Motor neuron (in vitro differentiated cells): ENCODE measurements at regions not wholly inside any gene's neighbourhood (a gene's known extent, or its start where the extent isn't known, plus 50 kb on each side); places are given as distances from the start of the nearest gene placed in this dataset.

Source experiments
- ATAC-seq, 8 experiments: fragments of 200-7000 bp; cut with Tn5 transposase; replicated peaks in 6 of 8; 2 replicates each; pipeline ENCODE4 v1.8.0; 2021; ENCODE audit warnings: mild to moderate bottlenecking in 8 of 8, moderate library complexity in 8 of 8
- H3K27ac ChIP-seq, 2 donors: fragments of 250-450 bp; sonication (Bioruptor Pico); 2 replicates each; pipeline ENCODE4 v1.9.0; 2021; ENCODE audit warnings: antibody characterized with exemption in 2 of 2, mild to moderate bottlenecking in 2 of 2, moderate library complexity in 1 of 2
- H3K4me1 ChIP-seq, 2 donors: fragments of 250-450 bp; sonication (Bioruptor Pico); replicated peaks in 1 of 2; 2 replicates each; pipeline ENCODE4 v1.6.1; 2021; ENCODE audit warnings: antibody characterized with exemption in 2 of 2, mild to moderate bottlenecking in 2 of 2, moderate library complexity in 1 of 2
- H3K4me3 ChIP-seq, 5 donors: fragments of 250-450 bp; sonication (Bioruptor Pico); 2 replicates each; pipeline ENCODE4 v1.9.0; 2021; ENCODE audit warnings: antibody characterized with exemption in 5 of 5, mild to moderate bottlenecking in 5 of 5, moderate library complexity in 4 of 5
- WGBS, 10 experiments: fragments of 450-650 bp; shearing (Covaris generic); methylation state at CpG; one replicate each; pipeline ENCODE4 v1.0.0; 2022; 5-methylcytosine and 5-hydroxymethylcytosine counted together
- in situ Hi-C, 9 experiments: fragments of 400-800 bp; cut with MboI; loops; one replicate each; pipeline ENCODE4 v1.15.0; 2021; ENCODE audit warnings: low sequenced_read_pairs in 9 of 9, low pct_unique_long_range_greater_than_20kb in 2 of 9; ENCODE audit not compliant: unreplicated experiment in 9 of 9

DNA sequence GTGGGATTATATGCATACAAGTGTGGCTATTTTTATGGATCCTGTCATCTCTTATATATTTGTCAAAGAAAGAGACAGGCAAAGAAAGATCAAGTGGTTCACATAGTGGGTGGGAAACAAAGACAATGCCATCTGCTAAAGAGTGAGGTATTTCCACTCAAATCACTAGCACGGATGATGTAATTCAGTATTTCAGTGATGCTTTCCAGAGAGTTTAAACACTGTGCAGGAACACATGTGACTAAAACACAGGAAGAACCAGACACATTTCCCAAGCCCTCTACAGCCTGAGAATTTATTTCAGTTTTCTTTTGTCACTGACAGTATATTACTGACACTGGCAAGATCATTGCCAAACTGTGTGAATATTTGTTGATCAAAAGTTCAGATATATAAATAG, 885.7 kb upstream of the CELF2 start:
- in situ Hi-C loops, result no loop called here
- no peak overlapping the region for H3K4me3 ChIP-seq
- WGBS, 10 experiments, result 0 to 83% (median 43%) methylated on average over 1 of the region's 1 CpG; no CpG with 5 or more reads in 5 of the 10 experiments
- H3K4me1 ChIP-seq, result peaks cover 11 to 26% of the 10 kb centered on the region in 2 donors
- H3K27ac ChIP-seq, result no peak overlapping the region
- ATAC-seq, result peak; percentile 41 to 95 (median 92)

DNA sequence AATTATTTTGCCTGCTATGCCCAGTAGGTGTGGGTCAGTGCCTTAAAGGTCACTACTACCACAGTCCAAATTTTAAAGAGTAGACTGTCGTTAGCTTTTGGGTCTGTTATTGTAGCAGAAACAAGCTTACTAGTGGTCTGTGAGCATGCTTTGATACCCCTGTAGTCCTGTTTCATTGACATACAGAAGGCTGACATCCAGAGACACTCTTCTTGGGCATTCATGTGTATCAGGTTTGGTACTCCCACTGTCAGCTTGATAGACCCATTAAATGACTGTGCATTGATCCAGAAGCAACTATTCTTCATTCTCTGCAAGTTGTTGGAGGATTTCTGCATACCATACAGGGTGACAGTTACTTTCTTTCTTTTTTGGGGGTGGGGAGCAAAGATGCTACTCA, 884.4 kb upstream of the CELF2 start:
- no peak for ATAC-seq
- Histone ChIP-seq H3K4me3 (no peak overlapping the region), H3K27ac (no peak overlapping the region), H3K4me1 (peaks cover 11 to 26% of the 10 kb centered on the region in 2 donors)
- 17 to 67% (median 36%) methylated on average over 1 of the region's 1 CpG; no CpG with 5 or more reads in 6 of the 10 experiments for WGBS, 10 experiments
- in situ Hi-C loops, result no loop called here

GRCh38 chr10:10138685-10139084, 879.0 kb upstream of the CELF2 start:
- ATAC-seq, result no peak
- peaks cover 0 to 7% of the 10 kb centered on the region in 2 donors for H3K4me1 ChIP-seq
- no peak overlapping the region for H3K4me3 ChIP-seq
- WGBS, 10 experiments, result 14 to 100% (median 93%) methylated on average over 1 to 2 of the region's 2 CpGs; no CpG with 5 or more reads in 1 of the 10 experiments
- H3K27ac ChIP-seq, result no peak overlapping the region
- in situ Hi-C loops, result no loop called here

DNA sequence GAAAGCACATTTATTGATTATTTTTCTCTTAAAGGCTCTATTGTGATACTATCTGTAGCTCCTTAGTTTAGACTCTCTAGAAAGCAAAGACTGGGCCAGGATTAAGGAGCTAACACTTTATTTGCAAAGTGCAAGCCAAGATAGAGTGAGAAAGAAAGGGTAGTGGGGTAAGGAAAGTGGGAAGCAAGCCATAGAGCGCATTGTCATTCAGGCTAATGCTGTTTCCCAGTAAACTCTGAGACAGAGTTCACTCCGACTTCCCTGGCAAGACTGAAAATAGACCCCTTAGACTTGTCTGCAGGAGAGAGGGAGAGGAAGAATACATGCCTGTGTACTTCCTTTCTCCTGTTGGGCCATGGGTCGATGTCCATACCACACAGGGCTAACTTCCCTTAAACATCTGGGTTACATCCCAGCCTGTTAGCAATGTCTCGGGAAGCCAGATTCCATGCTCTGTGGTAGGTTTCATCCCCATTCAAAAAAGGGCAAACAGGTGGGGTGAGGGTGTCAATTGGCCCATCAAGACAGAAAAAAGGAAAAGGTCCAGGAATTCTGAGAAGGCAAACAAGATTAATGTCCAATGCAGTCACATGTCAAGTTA, 875.8 kb upstream of the CELF2 start:
- Histone ChIP-seq H3K27ac (no peak overlapping the region), H3K4me1 (peaks cover 0 to 3% of the 10 kb centered on the region in 2 donors), H3K4me3 (no peak overlapping the region)
- ATAC-seq, result no peak
- in situ Hi-C loops, result no loop called here
- WGBS, 10 experiments, result 33 to 100% (median 69%) methylated on average over 2 to 4 of the region's 4 CpGs; no CpG with 5 or more reads in 2 of the 10 experiments

- 14 to 90% (median 82%) methylated on average over 1 to 4 of the region's 4 CpGs; no CpG with 5 or more reads in 3 of the 10 experiments for WGBS, 10 experiments
- H3K4me1 ChIP-seq, result peaks cover 0 to 4% of the 10 kb centered on the region in 2 donors
- ATAC-seq, result peak in 3 of 8 experiments; percentile 39 to 63 (median 55)
- no peak overlapping the region for H3K27ac ChIP-seq
- in situ Hi-C loops, result no loop called here
- no peak overlapping the region for H3K4me3 ChIP-seq
Measured at GRCh38 chr10:10146604-10147003, 871.1 kb upstream of the CELF2 start.

DNA sequence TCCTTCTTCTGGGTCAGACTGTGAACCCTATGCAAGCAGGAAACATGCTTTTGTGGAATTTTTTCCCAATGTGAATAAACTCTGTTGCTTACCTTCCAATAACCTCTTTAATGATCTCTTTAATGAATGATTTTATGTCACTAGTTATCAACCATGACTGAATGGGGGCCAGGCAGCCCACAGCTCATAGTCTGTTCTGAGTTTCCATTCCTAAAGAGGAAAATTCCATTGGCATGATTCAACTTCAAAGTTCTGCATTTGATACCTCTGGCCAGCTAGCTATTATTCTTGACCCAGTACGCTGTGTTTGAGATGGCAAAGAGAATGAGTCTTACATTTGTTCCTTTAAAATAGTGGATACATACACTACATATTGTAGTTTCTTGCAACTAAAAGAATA, 867.8 kb upstream of the CELF2 start:
- Histone ChIP-seq H3K4me3 (no peak overlapping the region), H3K4me1 (peaks cover 0 to 4% of the 10 kb centered on the region in 2 donors), H3K27ac (no peak overlapping the region)
- in situ Hi-C loops, result no loop called here
- no peak for ATAC-seq
- WGBS, 10 experiments, result 0 to 100% (median 67%) methylated on average over 1 of the region's 1 CpG; no CpG with 5 or more reads in 3 of the 10 experiments

DNA sequence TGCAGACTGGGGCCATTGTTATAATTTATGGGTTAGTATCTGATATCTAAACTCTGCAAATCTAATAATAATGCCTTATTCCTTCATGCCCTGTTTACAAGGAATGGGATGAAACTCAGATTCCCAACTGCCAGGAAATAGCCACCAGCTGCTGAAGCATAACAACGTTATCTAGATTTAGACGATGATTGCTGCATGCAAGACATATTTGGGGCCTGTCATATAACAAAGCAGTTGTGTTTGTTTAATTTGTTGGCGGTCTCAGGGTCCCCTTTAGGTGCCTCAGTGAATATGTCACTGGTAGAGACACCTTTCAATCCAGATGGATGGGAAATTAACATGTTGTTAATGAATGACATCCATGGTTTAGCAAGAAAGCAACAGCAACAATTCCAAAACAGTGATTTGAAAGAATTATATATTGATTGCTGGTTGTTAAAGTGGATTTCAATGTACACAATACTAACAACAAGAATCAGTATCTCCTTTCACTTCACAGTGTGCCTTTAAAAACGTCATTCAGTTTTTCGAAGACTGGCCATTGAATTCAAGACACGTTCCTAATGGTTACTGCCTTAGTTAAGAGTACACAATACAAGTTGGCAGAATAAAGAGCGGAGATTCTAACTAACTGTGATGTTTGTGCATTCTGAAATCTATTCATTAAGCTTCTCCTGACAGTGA, 860.6 kb upstream of the CELF2 start:
- peak in 2 of 8 experiments; percentile 53 to 91 for ATAC-seq
- no peak overlapping the region for H3K4me3 ChIP-seq

DNA sequence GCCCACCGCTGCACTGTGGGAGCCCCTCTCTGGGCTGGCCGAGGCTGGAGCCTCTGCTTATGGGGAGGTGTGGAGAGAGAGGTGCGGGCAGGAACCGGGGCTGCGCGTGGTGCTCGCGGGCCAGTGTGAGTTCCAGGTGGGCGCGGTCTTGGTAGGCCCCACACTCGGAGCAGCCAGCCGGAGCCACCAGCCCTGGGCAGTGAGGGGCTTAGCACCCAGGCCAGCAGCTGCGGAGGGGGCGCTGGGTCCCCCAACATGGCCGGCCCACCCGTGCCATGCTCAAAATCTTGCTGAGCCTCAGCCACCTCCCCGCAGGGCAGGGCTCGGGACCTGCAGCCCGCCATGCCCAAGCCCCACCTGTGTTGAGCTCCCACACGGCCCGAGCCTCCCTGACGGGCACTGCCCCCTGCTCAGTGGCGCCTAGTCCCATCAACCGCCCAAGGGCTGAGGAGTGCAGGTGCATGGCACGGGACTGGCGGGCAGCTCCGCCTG, 856.8 kb upstream of the CELF2 start:
- H3K27ac ChIP-seq, result no peak overlapping the region
- no peak for ATAC-seq
- in situ Hi-C loops, result no loop called here
- H3K4me1 ChIP-seq, result peaks cover 0 to 9% of the 10 kb centered on the region in 2 donors
- no peak overlapping the region for H3K4me3 ChIP-seq
- WGBS, 10 experiments, result 100% methylated on average over 1 of the region's 27 CpGs; no CpG with 5 or more reads in 9 of the 10 experiments

More for the DNA sequence above, 860.6 kb upstream of the CELF2 start:
- WGBS, 10 experiments, result 9 to 70% (median 34%) methylated on average over 2 to 7 of the region's 7 CpGs
- Histone ChIP-seq H3K27ac (no peak overlapping the region), H3K4me1 (peaks cover 0 to 7% of the 10 kb centered on the region in 2 donors)
- in situ Hi-C loops, result no loop called here

DNA sequence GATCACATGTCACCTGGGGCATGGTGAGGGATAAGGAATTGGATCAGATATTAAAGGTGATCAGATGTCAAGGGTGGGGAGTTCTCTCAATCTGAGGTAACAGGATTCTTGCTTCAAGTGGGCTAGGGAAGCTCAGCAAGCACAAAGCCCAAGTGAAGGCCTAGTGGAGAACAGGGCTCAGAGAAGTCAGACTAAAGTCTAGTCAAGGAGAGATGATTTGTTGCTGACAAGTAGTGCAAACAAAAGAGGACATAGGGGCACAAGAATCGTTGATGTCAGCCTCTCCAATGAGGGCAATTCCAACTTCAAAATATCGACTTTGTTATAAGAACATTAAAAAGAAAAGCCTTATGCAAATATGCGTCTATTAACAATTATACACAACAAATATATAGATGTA, 852.8 kb upstream of the CELF2 start:
- 0 to 100% (median 20%) methylated on average over 1 to 3 of the region's 3 CpGs; no CpG with 5 or more reads in 2 of the 10 experiments for WGBS, 10 experiments
- in situ Hi-C loops, result no loop called here
- Histone ChIP-seq H3K4me1 (peaks cover 0 to 2% of the 10 kb centered on the region in 2 donors), H3K27ac (no peak overlapping the region), H3K4me3 (no peak overlapping the region)
- no peak for ATAC-seq

DNA sequence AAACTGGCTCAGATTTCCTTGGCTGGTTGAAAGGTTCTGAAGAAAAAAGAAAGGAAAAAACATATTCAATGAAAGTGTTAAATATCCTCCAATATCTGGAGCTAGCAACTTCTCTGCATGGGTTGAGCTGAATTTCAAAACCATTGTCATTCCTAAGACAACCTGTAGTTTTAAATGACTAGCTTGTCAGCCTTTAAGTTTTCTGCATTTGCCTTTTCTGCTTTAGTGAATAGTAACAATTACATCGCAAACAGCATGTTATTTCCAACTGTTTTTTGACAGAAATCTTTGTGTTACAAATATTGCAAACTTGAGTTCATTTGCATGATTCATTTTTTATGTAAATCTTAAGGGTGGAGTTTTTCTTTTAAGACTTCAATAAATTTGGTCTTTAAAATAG, 852.3 kb upstream of the CELF2 start:
- no peak for ATAC-seq
- Histone ChIP-seq H3K27ac (no peak overlapping the region), H3K4me1 (peaks cover 0 to 2% of the 10 kb centered on the region in 2 donors), H3K4me3 (no peak overlapping the region)
- 0 to 73% (median 17%) methylated on average over 1 of the region's 1 CpG; no CpG with 5 or more reads in 2 of the 10 experiments for WGBS, 10 experiments
- in situ Hi-C loops, result no loop called here

DNA sequence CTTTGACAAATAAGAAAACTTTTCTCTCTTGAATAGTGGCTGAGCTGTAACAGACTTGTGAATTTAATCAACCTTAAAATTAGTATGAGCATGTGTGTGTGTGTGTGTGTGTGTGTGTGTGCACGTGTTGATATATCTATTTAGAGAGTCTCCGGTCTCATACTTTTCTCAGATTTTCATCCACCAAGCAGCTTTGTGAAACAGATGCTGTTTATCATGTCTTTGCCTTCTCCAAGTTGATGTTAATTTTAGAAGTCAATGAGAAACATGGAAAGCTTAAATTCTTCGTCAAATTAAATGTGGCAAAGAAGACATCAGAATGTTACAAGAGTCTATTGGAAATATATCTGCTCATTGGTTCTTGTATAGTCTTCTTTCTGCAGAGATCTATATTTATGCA, 839.2 kb upstream of the CELF2 start:
- Histone ChIP-seq H3K4me1 (peaks cover 0 to 9% of the 10 kb centered on the region in 2 donors), H3K4me3 (no peak overlapping the region), H3K27ac (no peak overlapping the region)
- WGBS, 10 experiments, result 0 to 100% (median 70%) methylated on average over 1 to 3 of the region's 3 CpGs; no CpG with 5 or more reads in 3 of the 10 experiments
- in situ Hi-C loops, result no loop called here
- ATAC-seq, result no peak

- Histone ChIP-seq H3K4me3 (no peak overlapping the region), H3K27ac (no peak overlapping the region), H3K4me1 (peaks cover 0 to 6% of the 10 kb centered on the region in 2 donors)
- ATAC-seq, result no peak
- 63 to 100% (median 91%) methylated on average over 1 to 4 of the region's 4 CpGs; no CpG with 5 or more reads in 1 of the 10 experiments for WGBS, 10 experiments
- in situ Hi-C loops, result no loop called here
Measured at GRCh38 chr10:10193848-10194247, 823.8 kb upstream of the CELF2 start.

GRCh38 chr10:10196701-10197100, 821.0 kb upstream of the CELF2 start:
- H3K27ac ChIP-seq, result no peak overlapping the region
- ATAC-seq, result no peak
- H3K4me1 ChIP-seq, result peaks cover 0 to 6% of the 10 kb centered on the region in 2 donors
- in situ Hi-C loops, result no loop called here
- no peak overlapping the region for H3K4me3 ChIP-seq
- WGBS, 10 experiments, result 38 to 100% (median 86%) methylated on average over 3 to 5 of the region's 5 CpGs
